GM12891 (cell line): ENCODE measurements at regions not wholly inside any gene's neighbourhood (a gene's known extent, or its start where the extent isn't known, plus 50 kb on each side); places are given as distances from the start of the nearest gene placed in this dataset.

Experiments used
- POLR2A ChIP-seq: IDR thresholded peaks from 2 replicates; pipeline ENCODE4 v1.6.1; 2011; ENCODE audit warnings: low read depth, low read length, control low read depth
- POLR2AphosphoS5 ChIP-seq: IDR thresholded peaks from 2 replicates; pipeline ENCODE4 v1.6.1; 2011; ENCODE audit warnings: low read depth, low read length, control low read depth
- TAF1 ChIP-seq: IDR thresholded peaks from 2 replicates; pipeline ENCODE4 v1.6.1; 2011; ENCODE audit warnings: low read depth, low read length, control low read depth

GRCh38 chr1:22263359-22263758 lies 120.5 kb upstream of the WNT4 start:
- no peak for TF ChIP-seq POLR2AphosphoS5
- no peak for TF ChIP-seq POLR2A
- no peak for TF ChIP-seq TAF1
